ENCODE measurements at regions not wholly inside any gene's neighbourhood (a gene's known extent, or its start where the extent isn't known, plus 50 kb on each side); places are given as distances from the start of the nearest gene placed in this dataset.

- Mint-ChIP-seq H3K9me3 (no peaks in the 10 kb centered on the region), H3K4me1 (no peaks in the 10 kb centered on the region; the same call in 2 of the 3 replicates), H3K4me3 (no peak overlapping the region), H3K36me3 (ENCODE audit: low read depth) (no peaks in the 10 kb centered on the region), H3K27ac (no peak overlapping the region), H3K27me3 (ENCODE audit: insufficient read depth, low read depth, poor library complexity) (peaks cover 2% of the 10 kb centered on the region)
- Histone ChIP-seq H3K27ac (ENCODE audit: low read depth) (no peak overlapping the region), H3K79me2 (replicated peaks; ENCODE audit: insufficient read depth) (no peaks in the 10 kb centered on the region), H3K4me1 (ENCODE audit: insufficient read depth) (no peaks in the 10 kb centered on the region), H3K9me2 (ENCODE audit: insufficient read depth) (no peaks in the 10 kb centered on the region), H4K20me1 (replicated peaks; ENCODE audit: insufficient read depth) (no peaks in the 10 kb centered on the region), H3K4me3 (no peak overlapping the region), H3K36me3 (ENCODE audit: insufficient read depth) (no peaks in the 10 kb centered on the region), H2AFZ (no peak overlapping the region; the same call in 1 of the 2 replicates), H3F3A (replicated peaks; ENCODE audit: low read depth) (no peaks in the 10 kb centered on the region), H3K27me3 (ENCODE audit: insufficient read depth) (no peaks in the 10 kb centered on the region), H3K4me2 (no peak overlapping the region)
- TF ChIP-seq ZNF114 (CRISPR knock-in tag; IDR thresholded peaks at IDR 0.05) (no peak), CREB1 (CRISPR knock-in tag; IDR thresholded peaks at IDR 0.05; ENCODE audit: low read depth) (no peak), STAT1 (IDR thresholded peaks at IDR 0.05; ENCODE audit: unreplicated experiment) (no peak), EZH2 (IDR thresholded peaks at IDR 0.05; ENCODE audit: low read depth, unreplicated experiment) (no peak), ETS1 (IDR thresholded peaks at IDR 0.05) (no peak), CTCF (conservative IDR thresholded peaks at IDR 0.05; ENCODE audit: low read depth in 2 of 2) (no peak), NANOG (IDR thresholded peaks at IDR 0.05; ENCODE audit: borderline replicate concordance) (no peak)
- DNase-seq (ENCODE audit: low spot score) (peak; percentile 42), ATAC-seq (peak; percentile 79)
Measured at GRCh38 chr10:132129431-132129830, 57.3 kb upstream of the DPYSL4 start.

GRCh38 chr10:132130286-132131265, 56.2 kb upstream of the DPYSL4 start:
- H3K4me3 Mint-ChIP-seq, result no peak overlapping the region

More at GRCh38 chr10:132130286-132131265, 56.2 kb upstream of the DPYSL4 start:
- Mint-ChIP-seq H3K4me1 (peaks cover 5% of the 10 kb centered on the region), H3K27me3 (ENCODE audit: insufficient read depth, low read depth, poor library complexity) (peaks cover 2% of the 10 kb centered on the region), H3K9me3 (no peaks in the 10 kb centered on the region), H3K36me3 (ENCODE audit: low read depth) (no peaks in the 10 kb centered on the region), H3K27ac (no peak overlapping the region)
- Histone ChIP-seq H4K20me1 (replicated peaks; ENCODE audit: insufficient read depth) (no peaks in the 10 kb centered on the region), H3K9me2 (ENCODE audit: insufficient read depth) (no peaks in the 10 kb centered on the region), H3K36me3 (ENCODE audit: insufficient read depth) (no peaks in the 10 kb centered on the region), H3K79me2 (replicated peaks; ENCODE audit: insufficient read depth) (no peaks in the 10 kb centered on the region), H3K4me3 (no peak overlapping the region), H3F3A (replicated peaks; ENCODE audit: low read depth) (no peaks in the 10 kb centered on the region), H3K4me2 (no peak overlapping the region), H3K4me1 (ENCODE audit: insufficient read depth) (no peaks in the 10 kb centered on the region), H3K27me3 (ENCODE audit: insufficient read depth) (no peaks in the 10 kb centered on the region), H3K27ac (ENCODE audit: low read depth) (no peak overlapping the region), H2AFZ (no peak overlapping the region)
- DNase-seq (ENCODE audit: low spot score) (no peak), ATAC-seq (no peak)
- no peak for TF ChIP-seq POLR2AphosphoS5 (IDR thresholded peaks at IDR 0.05; ENCODE audit: low read depth)
- no peak for TF ChIP-seq STAT1 (IDR thresholded peaks at IDR 0.05; ENCODE audit: unreplicated experiment)
- TF ChIP-seq EZH2 (IDR thresholded peaks at IDR 0.05; ENCODE audit: low read depth, unreplicated experiment), result no peak
- TF ChIP-seq ETS1 (IDR thresholded peaks at IDR 0.05), result no peak
- TF ChIP-seq REST (IDR thresholded peaks at IDR 0.05; ENCODE audit: unreplicated experiment), result no peak
